Fibroblast of mammary gland (primary cell): ENCODE measurements at regions not wholly inside any gene's neighbourhood (a gene's known extent, or its start where the extent isn't known, plus 50 kb on each side); places are given as distances from the start of the nearest gene placed in this dataset.

Source experiments
- DNase-seq: peaks from one replicate; pipeline ENCODE4 v3.0.0-alpha.2; 2010; ENCODE audit warnings: low read depth
- H3K4me3 ChIP-seq: 2 replicates; pipeline ENCODE4 v1.5.1; 2011; ENCODE audit warnings: low read depth, mild to moderate bottlenecking, low read length, moderate library complexity; ENCODE audit not compliant: control insufficient read depth
- CTCF ChIP-seq: conservative IDR thresholded peaks from 2 replicates; pipeline ENCODE4 v1.5.1; 2011; ENCODE audit warnings: low read depth, low read length, inconsistent platforms; ENCODE audit not compliant: control insufficient read depth, insufficient read depth

DNA sequence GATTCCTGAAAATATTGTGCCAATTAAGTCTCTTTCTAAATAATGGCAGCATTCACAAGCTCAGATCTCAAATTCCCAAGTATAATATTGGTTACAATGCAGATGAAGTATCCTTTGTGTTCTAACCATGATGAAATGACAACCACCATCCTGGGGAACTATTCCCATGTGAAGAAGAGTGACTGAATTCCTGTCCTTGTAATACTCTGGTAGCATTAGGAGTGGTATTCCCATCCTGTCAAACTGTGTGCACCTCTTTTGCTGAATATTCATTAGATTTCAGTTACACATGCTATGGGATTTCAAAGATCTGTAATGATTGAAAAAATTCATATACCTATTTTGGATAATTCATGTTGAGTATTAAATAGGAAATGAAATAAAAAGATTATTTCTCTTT, 86.1 kb upstream of the SMIM30 start:
- DNase-seq, result no peak
- no peak overlapping the region for H3K4me3 ChIP-seq
- no peak for TF ChIP-seq CTCF

- DNase-seq, result no peak
- TF ChIP-seq CTCF, result no peak
- H3K4me3 ChIP-seq, result no peak overlapping the region
Measured at GRCh38 chr7:113202284-113202683, 83.9 kb upstream of the SMIM30 start.

- DNase-seq, result peak; percentile 24
- no peak overlapping the region for H3K4me3 ChIP-seq
- no peak for TF ChIP-seq CTCF
Measured at GRCh38 chr7:113200281-113200680, 81.9 kb upstream of the SMIM30 start.

DNA sequence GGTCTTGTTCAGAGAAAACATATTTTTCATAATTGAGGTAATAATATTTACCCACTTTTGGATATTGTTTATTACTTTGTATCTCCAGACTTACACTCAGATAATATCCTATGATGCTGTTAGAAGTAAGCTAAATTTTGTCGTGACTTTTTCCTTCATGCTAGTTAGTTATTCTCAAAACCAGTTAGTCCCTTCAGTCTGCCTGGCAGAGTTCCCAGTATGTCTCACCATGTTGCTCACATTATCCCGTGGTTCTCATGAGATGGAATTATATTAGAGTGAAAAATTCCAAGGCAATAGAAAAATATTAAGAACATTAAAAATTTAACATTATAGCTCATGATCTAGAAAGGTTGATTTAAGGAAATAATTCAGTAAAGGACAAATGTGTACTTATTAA, 81.5 kb upstream of the SMIM30 start:
- no peak overlapping the region for H3K4me3 ChIP-seq
- no peak for TF ChIP-seq CTCF
- DNase-seq, result peak; percentile 86

DNA sequence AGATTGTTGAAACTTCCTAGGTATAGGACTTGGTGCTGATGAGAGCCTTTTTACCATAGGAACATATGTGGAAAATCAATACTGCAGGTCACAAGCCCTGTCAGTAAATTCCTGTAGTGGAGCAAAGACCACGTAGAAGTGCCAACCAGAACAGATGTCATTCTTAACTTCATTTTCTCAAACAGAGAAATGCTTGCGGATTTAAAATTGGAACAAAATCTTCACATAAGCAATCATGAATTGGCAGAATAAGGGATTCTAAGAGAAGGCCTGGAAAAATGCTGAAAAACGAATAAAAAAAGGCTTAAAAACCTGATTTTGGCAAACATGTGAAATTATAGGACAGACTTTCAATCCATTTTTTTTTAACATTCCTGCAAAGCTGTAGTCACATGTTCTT, 80.8 kb upstream of the SMIM30 start:
- no peak overlapping the region for H3K4me3 ChIP-seq
- DNase-seq, result no peak
- no peak for TF ChIP-seq CTCF

DNA sequence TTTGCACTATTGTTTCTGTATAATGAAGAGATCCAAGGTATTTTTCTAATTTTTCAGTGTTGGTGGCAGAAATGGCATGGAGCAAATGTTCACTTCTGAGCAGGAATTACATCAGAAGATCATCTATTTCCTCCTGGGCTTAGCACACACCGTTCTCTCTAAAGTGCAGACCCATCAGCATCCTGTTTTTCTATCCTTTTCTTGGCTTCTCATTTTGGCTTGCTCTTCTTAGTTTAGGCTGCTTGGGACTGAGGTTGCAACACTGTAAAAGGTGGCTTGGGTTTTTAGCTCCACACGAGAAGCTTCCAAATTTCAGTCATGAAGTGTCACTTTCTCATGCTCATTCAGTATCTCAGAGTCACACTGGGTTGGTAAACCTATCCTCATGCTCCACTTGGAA, 79.9 kb upstream of the SMIM30 start:
- peak; percentile 52 for DNase-seq
- H3K4me3 ChIP-seq, result no peak overlapping the region
- TF ChIP-seq CTCF, result no peak

DNA sequence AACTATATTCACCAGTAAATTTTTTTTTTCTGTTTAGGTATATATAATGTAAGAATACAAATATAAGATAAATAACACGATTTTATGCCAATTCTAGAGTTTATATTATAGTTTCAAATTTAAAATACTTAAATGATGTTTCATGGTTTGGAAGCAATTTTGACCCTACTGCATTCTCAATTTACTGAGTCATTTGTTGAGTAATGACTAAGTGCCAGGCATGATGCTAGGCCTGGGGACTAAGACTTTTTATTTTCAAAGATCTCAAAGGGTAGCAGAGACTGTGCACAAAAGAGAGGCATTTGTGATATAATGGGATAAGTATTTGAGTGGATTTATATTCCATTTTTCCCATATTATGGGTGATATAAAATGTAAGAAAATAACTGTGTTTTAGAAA, 78.9 kb upstream of the SMIM30 start:
- no peak overlapping the region for H3K4me3 ChIP-seq
- DNase-seq, result peak; percentile 85
- no peak for TF ChIP-seq CTCF
